Hepatocyte (in vitro differentiated cells): ENCODE measurements at regions not wholly inside any gene's neighbourhood (a gene's known extent, or its start where the extent isn't known, plus 50 kb on each side); places are given as distances from the start of the nearest gene placed in this dataset.
"Not testable (repeated sequence)": the region's sequence is repeated elsewhere in the genome, so short reads cannot be mapped to it uniquely, and the experiment has no call there.

ENCODE experiments used
- DNase-seq: peaks from one replicate; pipeline ENCODE4 v3.0.0-alpha.2; 2016; ENCODE audit warnings: low spot score
- H2AFZ ChIP-seq: fragments of 200-600 bp; sonication (generic); 2 replicates; pipeline ENCODE4 v1.6.0; 2016; ENCODE audit warnings: antibody characterized with exemption, mild to moderate bottlenecking
- H3K27ac ChIP-seq: fragments of 200-600 bp; sonication (generic); 2 replicates; pipeline ENCODE4 v1.5.1; 2016; ENCODE audit warnings: mild to moderate bottlenecking
- H3K27me3 ChIP-seq: fragments of 200-600 bp; sonication (generic); 2 replicates; pipeline ENCODE4 v1.6.1; 2016
- H3K36me3 ChIP-seq: fragments of 200-600 bp; sonication (generic); replicated peaks from 2 replicates; pipeline ENCODE4 v1.5.1; 2016; ENCODE audit warnings: low read depth; ENCODE audit not compliant: insufficient read depth
- H3K4me1 ChIP-seq: fragments of 200-600 bp; sonication (generic); 2 replicates; pipeline ENCODE4 v1.5.1; 2016; ENCODE audit warnings: mild to moderate bottlenecking, moderate library complexity; ENCODE audit not compliant: insufficient read depth
- H3K4me2 ChIP-seq: fragments of 200-600 bp; sonication (generic); 2 replicates; pipeline ENCODE4 v1.6.0; 2016
- H3K4me3 ChIP-seq: fragments of 200-600 bp; sonication (generic); 2 replicates; pipeline ENCODE4 v1.5.1; 2016; ENCODE audit warnings: mild to moderate bottlenecking
- H3K79me2 ChIP-seq: fragments of 200-600 bp; sonication (generic); 2 replicates; pipeline ENCODE4 v1.6.0; 2017; ENCODE audit warnings: mild to moderate bottlenecking
- H3K9me2 ChIP-seq: fragments of 200-600 bp; sonication (generic); replicated peaks from 2 replicates; pipeline ENCODE4 v1.6.0; 2017; ENCODE audit warnings: mild to moderate bottlenecking; ENCODE audit not compliant: insufficient read depth
- H3K9me3 ChIP-seq: fragments of 200-600 bp; sonication (generic); 2 replicates; pipeline ENCODE4 v1.5.1; 2016; ENCODE audit warnings: low read depth, mild to moderate bottlenecking
- H4K20me1 ChIP-seq: fragments of 200-600 bp; sonication (generic); 2 replicates; pipeline ENCODE4 v1.6.0; 2016; ENCODE audit warnings: mild to moderate bottlenecking; ENCODE audit not compliant: insufficient read depth, poor library complexity, severe bottlenecking
- CTCF ChIP-seq: fragments of 200-600 bp; sonication (generic); IDR thresholded peaks from 2 replicates; pipeline ENCODE4 v1.5.1; 2016; ENCODE audit warnings: antibody characterized with exemption, mild to moderate bottlenecking; ENCODE audit not compliant: poor library complexity
- EZH2 ChIP-seq: fragments of 200-600 bp; sonication (generic); IDR thresholded peaks from 2 replicates; pipeline ENCODE4 v1.6.1; 2016; ENCODE audit warnings: antibody characterized with exemption, mild to moderate bottlenecking, borderline replicate concordance
- EZH2phosphoT487 ChIP-seq: fragments of 200-600 bp; sonication (generic); IDR thresholded peaks from one replicate; pipeline ENCODE4 v1.6.1; 2018; ENCODE audit warnings: antibody characterized with exemption, mild to moderate bottlenecking, low read depth, moderate library complexity; ENCODE audit not compliant: unreplicated experiment, severe bottlenecking
- WGBS: methylation state at CpG from one replicate; pipeline ENCODE4 v1.1.6; 2016; ENCODE audit warnings: low lambda C conversion rate; ENCODE audit errors: missing lambda C conversion rate; 5-methylcytosine and 5-hydroxymethylcytosine counted together

- no peak overlapping the region for H3K4me2 ChIP-seq
- no peaks in the 10 kb centered on the region for H3K36me3 ChIP-seq
- WGBS, result 98% methylated on average over 4 of the region's 4 CpGs
- H3K27me3 ChIP-seq, result no peaks in the 10 kb centered on the region
- no peak overlapping the region for H3K4me3 ChIP-seq
- no peaks in the 10 kb centered on the region for H3K9me2 ChIP-seq
- H3K4me1 ChIP-seq, result no peaks in the 10 kb centered on the region
- no peak overlapping the region for H2AFZ ChIP-seq
- TF ChIP-seq EZH2, result no peak
- DNase-seq, result no peak
- no peak overlapping the region for H3K27ac ChIP-seq
- H3K79me2 ChIP-seq, result no peaks in the 10 kb centered on the region
- H4K20me1 ChIP-seq, result no peaks in the 10 kb centered on the region
- H3K9me3 ChIP-seq, result no peaks in the 10 kb centered on the region
Measured at GRCh38 chr22:48061726-48062125, 1299.3 kb downstream of the TBC1D22A start.

GRCh38 chr22:48060266-48060665, 1297.8 kb downstream of the TBC1D22A start:
- H3K9me2 ChIP-seq, result no peaks in the 10 kb centered on the region
- no peak for DNase-seq
- no peak overlapping the region for H3K4me3 ChIP-seq
- no peak overlapping the region for H3K27ac ChIP-seq
- TF ChIP-seq EZH2 (no peak), EZH2phosphoT487 (no peak), CTCF (no peak)
- no peaks in the 10 kb centered on the region for H3K4me1 ChIP-seq
- no peaks in the 10 kb centered on the region for H3K27me3 ChIP-seq
- WGBS, result 77% methylated on average over 7 of the region's 7 CpGs
- no peak overlapping the region for H2AFZ ChIP-seq
- H4K20me1 ChIP-seq, result no peaks in the 10 kb centered on the region
- no peaks in the 10 kb centered on the region for H3K36me3 ChIP-seq
- no peaks in the 10 kb centered on the region for H3K79me2 ChIP-seq
- no peaks in the 10 kb centered on the region for H3K9me3 ChIP-seq
- H3K4me2 ChIP-seq, result no peak overlapping the region

- not testable (repeated sequence) for H4K20me1 ChIP-seq, H3K36me3 ChIP-seq, H3K79me2 ChIP-seq, H2AFZ ChIP-seq, H3K4me2 ChIP-seq, H3K27ac ChIP-seq, H3K9me3 ChIP-seq, H3K27me3 ChIP-seq, H3K9me2 ChIP-seq, H3K4me3 ChIP-seq, DNase-seq, H3K4me1 ChIP-seq
- WGBS, result 93% methylated on average over 4 of the region's 4 CpGs
Measured at GRCh38 chr22:48059521-48059920, 1297.1 kb downstream of the TBC1D22A start.

- H4K20me1 ChIP-seq, result no peaks in the 10 kb centered on the region
- TF ChIP-seq EZH2, result no peak
- TF ChIP-seq CTCF, result no peak
- TF ChIP-seq EZH2phosphoT487, result no peak
- no peaks in the 10 kb centered on the region for H3K27me3 ChIP-seq
- no peaks in the 10 kb centered on the region for H3K9me2 ChIP-seq
- no peaks in the 10 kb centered on the region for H3K79me2 ChIP-seq
- H2AFZ ChIP-seq, result no peak overlapping the region
- H3K4me1 ChIP-seq, result no peaks in the 10 kb centered on the region
- no peaks in the 10 kb centered on the region for H3K9me3 ChIP-seq
- H3K27ac ChIP-seq, result no peak overlapping the region
- H3K4me2 ChIP-seq, result no peak overlapping the region
- H3K4me3 ChIP-seq, result no peak overlapping the region
- WGBS, result 86% methylated on average over 22 of the region's 22 CpGs
- H3K36me3 ChIP-seq, result no peaks in the 10 kb centered on the region
- DNase-seq, result no peak
Measured at GRCh38 chr22:48057116-48057835, 1294.8 kb downstream of the TBC1D22A start.
